Calu3 (cell line): ENCODE measurements at regions not wholly inside any gene's neighbourhood (a gene's known extent, or its start where the extent isn't known, plus 50 kb on each side); places are given as distances from the start of the nearest gene placed in this dataset.

Source experiments
- BruUV-seq: library from RNA; stranded (reverse); fragments of 400-500 nt; replicated peaks from 2 replicates; lab custom pipeline; 2021; lab: Mats Ljungman, UMichigan
- CTCF ChIA-PET: fragments of 300-600 bp; sonication (Branson Sonifier 250); formaldehyde crosslinking; loops from one replicate; lab custom pipeline; 2022; ENCODE audit warnings: antibody characterized with exemption; lab: Charles Lee
- DNase-seq: peaks from one replicate; pipeline ENCODE4 v3.0.0; 2022
- H3K27ac Mint-ChIP-seq: one replicate; pipeline ENCODE4 v1.8.0; 2022; ENCODE audit warnings: mixed read lengths; ENCODE audit not compliant: unreplicated experiment
- H3K27me3 Mint-ChIP-seq: one replicate; pipeline ENCODE4 v1.8.0; 2022; ENCODE audit warnings: mixed read lengths; ENCODE audit not compliant: unreplicated experiment
- H3K36me3 Mint-ChIP-seq: one replicate; pipeline ENCODE4 v1.8.0; 2022; ENCODE audit warnings: mild to moderate bottlenecking, moderate library complexity, mixed read lengths; ENCODE audit not compliant: insufficient read depth, unreplicated experiment
- H3K4me1 Mint-ChIP-seq: one replicate; pipeline ENCODE4 v1.8.0; 2022; ENCODE audit warnings: mild to moderate bottlenecking, low read depth, mixed read lengths; ENCODE audit not compliant: unreplicated experiment
- H3K4me3 Mint-ChIP-seq: one replicate; pipeline ENCODE4 v1.8.0; 2022; ENCODE audit warnings: mild to moderate bottlenecking, low read depth, moderate library complexity, mixed read lengths; ENCODE audit not compliant: unreplicated experiment
- H3K9me3 Mint-ChIP-seq: one replicate; pipeline ENCODE4 v1.8.0; 2022; ENCODE audit warnings: low read depth, mixed read lengths; ENCODE audit not compliant: unreplicated experiment
- CTCF ChIP-seq: fragments of 200-600 bp; IDR thresholded peaks from one replicate; pipeline ENCODE4 v1.8.0; 2022; ENCODE audit warnings: antibody characterized with exemption; ENCODE audit not compliant: unreplicated experiment
- intact Hi-C: fragments of 100-400 bp; cut with micrococcal nuclease; formaldehyde crosslinking; loops from one replicate; pipeline ENCODE4 v1.10.0; 2022; ENCODE audit not compliant: unreplicated experiment

- CTCF ChIA-PET, result no interaction called here
- H3K4me1 Mint-ChIP-seq, result peaks cover 9% of the 10 kb centered on the region
- no peaks in the 10 kb centered on the region for H3K27me3 Mint-ChIP-seq
- no peak for DNase-seq
- intact Hi-C loops, result no loop called here
- H3K36me3 Mint-ChIP-seq, result no peaks in the 10 kb centered on the region
- H3K27ac Mint-ChIP-seq, result no peak overlapping the region
- no TSS peak for BruUV-seq
- no peak overlapping the region for H3K4me3 Mint-ChIP-seq
- peaks cover 2% of the 10 kb centered on the region for H3K9me3 Mint-ChIP-seq
- TF ChIP-seq CTCF, result no peak
Measured at GRCh38 chr4:178970433-178971140, 1528.3 kb upstream of the AGA start.

- no TSS peak for BruUV-seq
- Mint-ChIP-seq H3K4me3 (no peak overlapping the region), H3K27me3 (no peaks in the 10 kb centered on the region), H3K36me3 (no peaks in the 10 kb centered on the region), H3K9me3 (no peaks in the 10 kb centered on the region), H3K27ac (no peak overlapping the region), H3K4me1 (no peaks in the 10 kb centered on the region)
- TF ChIP-seq CTCF, result no peak
- CTCF ChIA-PET, result no interaction called here
- no peak for DNase-seq
- intact Hi-C loops, result no loop called here
Measured at GRCh38 chr4:178976861-178977260, 1534.6 kb upstream of the AGA start.

- CTCF ChIA-PET, result no interaction called here
- H3K36me3 Mint-ChIP-seq, result no peaks in the 10 kb centered on the region
- no peaks in the 10 kb centered on the region for H3K4me1 Mint-ChIP-seq
- intact Hi-C loops, result no loop called here
- DNase-seq, result no peak
- no peaks in the 10 kb centered on the region for H3K9me3 Mint-ChIP-seq
- no peak overlapping the region for H3K27ac Mint-ChIP-seq
- no TSS peak for BruUV-seq
- no peaks in the 10 kb centered on the region for H3K27me3 Mint-ChIP-seq
- no peak overlapping the region for H3K4me3 Mint-ChIP-seq
- no peak for TF ChIP-seq CTCF
Measured at GRCh38 chr4:178993306-178993705, 1551.1 kb upstream of the AGA start.

- DNase-seq, result no peak
- intact Hi-C loops, result no loop called here
- no peaks in the 10 kb centered on the region for H3K9me3 Mint-ChIP-seq
- no peaks in the 10 kb centered on the region for H3K36me3 Mint-ChIP-seq
- H3K27ac Mint-ChIP-seq, result no peak overlapping the region
- TF ChIP-seq CTCF, result no peak
- BruUV-seq, result no TSS peak
- CTCF ChIA-PET, result no interaction called here
- no peaks in the 10 kb centered on the region for H3K4me1 Mint-ChIP-seq
- no peaks in the 10 kb centered on the region for H3K27me3 Mint-ChIP-seq
- H3K4me3 Mint-ChIP-seq, result no peak overlapping the region
Measured at GRCh38 chr4:179001918-179002317, 1559.7 kb upstream of the AGA start.
